HK-2 (cell line): ENCODE measurements at regions not wholly inside any gene's neighbourhood (a gene's known extent, or its start where the extent isn't known, plus 50 kb on each side); places are given as distances from the start of the nearest gene placed in this dataset.

Source experiments
- DNase-seq: peaks from one replicate; pipeline ENCODE4 v3.0.0-alpha.2; 2018; ENCODE audit not compliant: unreplicated experiment

DNA sequence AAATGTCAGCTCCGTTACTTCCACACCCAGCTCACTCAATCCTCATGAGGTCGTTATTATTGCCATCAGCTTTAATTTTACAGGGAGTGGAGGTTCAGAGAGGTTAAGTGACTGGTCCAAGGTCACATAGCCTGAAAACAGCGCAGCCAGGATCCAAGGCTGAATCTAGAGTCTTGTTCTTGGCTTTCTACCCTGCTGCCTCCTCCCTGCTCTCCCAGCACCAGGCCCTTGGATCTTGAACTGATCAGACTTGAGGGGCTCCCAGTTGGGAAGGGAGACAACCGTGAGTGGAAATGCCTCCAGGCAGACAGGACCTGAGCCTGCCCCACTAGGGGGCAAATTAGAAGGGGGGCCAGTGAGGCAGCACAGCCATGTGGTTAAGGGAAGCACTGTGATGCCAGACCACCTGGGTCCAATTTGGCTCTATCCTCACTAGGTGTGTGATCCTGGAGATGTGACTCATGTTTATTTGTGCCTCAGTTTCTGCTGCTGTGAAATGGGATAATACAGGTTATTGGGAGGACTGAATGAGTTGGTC lies 135.6 kb upstream of the PTPN1 start:
- no peak for DNase-seq

DNA sequence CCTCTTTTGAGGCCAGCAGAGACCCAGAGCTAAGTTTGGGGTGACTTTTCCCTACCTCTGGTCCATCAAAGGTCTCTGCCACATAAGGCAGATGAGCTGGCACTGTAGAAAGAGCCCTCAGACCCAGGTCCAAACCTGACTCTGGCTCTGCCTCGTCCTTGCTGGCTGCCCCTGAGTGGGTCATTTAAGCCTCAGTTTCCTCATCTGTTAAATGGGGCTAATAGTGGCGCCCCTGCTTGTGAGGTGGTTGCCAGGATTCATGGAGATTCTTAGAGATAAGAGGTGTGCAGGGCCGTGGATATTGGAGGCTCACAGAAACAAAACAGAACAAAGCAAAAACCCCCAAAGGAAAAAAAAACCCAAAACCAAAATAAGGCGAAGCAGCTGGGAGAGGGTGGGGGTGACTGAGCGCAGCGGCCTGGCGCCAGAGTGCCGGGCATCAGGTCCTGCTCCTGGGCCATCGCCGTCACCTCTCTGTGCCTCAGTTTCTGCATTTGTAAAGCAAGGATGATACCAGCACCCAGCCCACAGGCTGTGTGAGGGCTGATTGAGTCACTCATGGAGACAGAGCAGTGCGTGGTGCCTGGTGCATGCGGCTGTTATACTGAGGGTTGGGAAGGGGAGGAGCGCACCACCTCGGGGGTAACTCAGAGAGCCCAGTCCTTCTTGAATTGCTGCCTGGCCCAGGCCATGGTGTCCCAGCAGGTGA lies 133.8 kb upstream of the PTPN1 start:
- no peak for DNase-seq

DNA sequence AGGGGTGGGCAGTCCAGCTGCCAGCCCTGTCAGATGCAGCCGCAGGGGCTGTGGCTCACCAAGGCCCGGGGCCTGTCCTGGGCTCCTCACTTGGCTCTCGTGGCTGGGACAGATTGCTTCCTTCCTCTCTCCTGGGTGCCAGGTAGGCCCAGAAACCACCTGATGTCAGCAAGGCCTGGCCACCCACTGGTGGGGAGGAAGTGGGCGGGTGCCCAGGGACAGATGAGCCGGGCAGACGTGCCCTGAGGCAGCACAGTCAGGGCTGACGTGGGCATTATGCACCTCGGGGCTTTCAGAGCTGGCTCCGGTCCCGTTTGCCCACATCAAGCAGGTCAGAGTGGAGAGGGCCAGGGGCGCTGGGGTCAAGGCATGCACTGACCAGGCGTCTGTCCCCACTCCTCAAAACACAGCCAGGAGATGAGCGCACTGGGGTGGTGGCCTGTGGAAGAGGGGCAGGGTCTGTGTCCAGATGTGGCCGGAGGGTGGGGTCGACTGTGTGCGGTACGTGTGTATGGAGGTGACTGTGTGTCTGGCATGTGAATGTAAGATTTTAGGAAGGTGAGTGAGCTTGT lies 133.2 kb upstream of the PTPN1 start:
- DNase-seq = no peak

DNA sequence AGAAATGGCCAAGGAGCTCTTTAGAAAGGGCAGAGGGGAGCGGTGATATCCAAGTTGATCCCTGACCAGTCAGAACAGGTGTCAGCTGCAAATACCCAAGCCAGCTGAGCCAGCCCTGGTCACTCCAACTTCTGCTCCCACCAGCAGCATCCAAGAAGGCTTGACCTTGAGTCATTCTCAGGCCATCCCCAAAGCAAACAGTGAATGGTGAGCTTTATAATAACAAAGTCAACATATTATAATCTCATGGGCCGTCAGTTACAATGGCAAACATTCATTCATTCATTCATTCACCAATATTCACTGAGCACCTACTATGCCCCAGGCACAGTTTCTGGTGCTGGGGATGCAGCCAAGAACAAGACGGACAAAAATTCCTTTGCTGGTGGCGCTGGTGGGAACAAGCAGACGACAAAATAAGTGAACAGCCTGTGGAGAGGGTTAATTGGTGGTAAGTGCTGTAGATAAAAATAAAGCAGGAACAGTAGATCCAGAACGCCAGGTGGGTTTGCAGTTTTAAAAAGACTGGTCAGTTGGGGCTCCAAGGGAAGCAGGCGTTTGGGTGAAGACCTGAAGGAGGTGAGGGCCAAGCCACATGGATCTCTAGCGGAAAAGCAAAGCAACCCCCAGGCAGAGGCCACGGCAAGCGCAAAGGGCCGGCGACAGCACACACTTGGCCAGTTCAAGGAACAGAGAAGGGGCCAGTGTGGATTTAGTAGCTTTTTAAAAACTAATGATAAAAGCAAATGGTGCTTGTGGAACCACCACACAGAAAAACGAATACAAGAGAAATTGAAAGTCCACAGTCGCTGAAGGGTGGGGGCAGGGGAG lies 131.8 kb upstream of the PTPN1 start:
- DNase-seq = no peak

DNA sequence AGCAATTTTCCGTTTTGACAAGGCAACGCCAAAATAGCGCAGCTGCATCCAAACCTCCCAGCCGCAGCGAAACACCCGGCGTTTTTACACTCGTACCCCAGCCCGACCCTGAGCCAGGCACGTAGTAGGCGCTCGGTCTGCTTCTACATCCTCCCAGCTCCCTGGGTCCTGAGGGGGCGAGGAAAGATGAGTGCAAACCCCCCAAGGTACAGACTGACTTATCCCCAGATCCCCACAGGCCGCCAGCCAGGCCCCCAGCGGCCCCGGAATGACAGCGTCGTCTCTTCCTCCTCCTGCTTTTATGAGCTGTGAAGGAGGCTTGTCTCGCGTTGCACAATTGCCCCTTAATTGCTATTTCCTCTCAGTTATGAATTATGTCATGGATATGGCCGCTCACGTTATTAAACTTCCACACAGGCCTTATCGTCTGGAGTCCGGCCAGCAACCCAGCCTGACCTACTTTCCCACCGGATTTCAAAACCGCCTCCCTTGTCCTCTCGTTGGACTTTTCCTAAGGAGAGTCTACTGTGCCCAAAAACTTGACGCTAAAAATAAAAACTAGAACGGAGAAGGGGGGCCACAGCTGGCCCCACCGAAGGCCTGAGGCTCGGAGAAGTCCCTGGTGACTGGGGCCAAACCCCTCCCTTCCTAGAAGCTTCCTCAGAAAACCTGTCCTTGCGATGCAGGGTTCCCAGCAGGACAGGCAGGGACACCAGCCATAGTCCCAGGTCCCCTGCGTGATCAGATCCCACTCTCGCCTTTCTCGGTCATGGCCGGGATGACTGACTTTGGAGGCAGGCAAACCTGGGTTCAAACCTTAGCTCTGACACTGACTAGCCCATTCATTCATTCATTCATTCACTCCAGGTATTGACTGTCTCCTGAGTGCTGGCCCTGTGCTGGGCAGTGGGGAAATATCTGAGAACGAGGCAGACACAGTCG lies 130.9 kb upstream of the PTPN1 start:
- DNase-seq = no peak

DNA sequence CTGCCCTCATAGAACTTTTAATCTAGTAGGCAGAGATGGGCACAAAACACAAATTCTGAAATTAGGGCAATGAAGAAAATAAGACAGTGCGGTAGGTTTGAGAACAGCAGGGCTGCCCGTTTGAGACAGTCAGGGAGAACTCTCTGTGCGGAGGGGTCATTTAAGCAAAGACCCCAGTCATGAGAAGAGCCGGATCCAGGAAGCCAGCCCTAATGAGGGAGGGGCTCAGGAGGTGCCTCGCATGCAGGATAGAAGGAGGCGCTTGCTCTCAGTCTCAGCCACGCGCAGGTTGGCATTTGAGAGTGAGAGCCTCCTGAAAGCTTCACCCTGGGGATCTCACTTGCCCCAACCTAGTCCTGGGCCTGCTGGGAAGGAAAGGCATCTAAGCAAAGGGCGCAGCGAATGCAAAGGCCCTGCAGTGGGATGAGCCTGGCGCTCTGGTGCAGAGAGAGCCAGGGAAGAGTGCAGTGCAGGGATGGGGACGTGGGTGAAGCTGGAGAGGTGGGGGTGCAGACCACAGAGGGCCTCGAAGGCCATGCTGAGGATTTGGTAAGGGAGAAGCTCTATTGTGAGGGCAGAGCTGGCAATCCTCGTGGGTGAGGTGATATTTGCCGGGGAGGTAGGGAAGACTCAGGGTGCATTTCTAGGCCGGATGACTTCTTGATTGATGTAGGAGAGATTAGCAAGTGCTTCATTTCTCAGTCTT lies 130.0 kb upstream of the PTPN1 start:
- DNase-seq = no peak

DNA sequence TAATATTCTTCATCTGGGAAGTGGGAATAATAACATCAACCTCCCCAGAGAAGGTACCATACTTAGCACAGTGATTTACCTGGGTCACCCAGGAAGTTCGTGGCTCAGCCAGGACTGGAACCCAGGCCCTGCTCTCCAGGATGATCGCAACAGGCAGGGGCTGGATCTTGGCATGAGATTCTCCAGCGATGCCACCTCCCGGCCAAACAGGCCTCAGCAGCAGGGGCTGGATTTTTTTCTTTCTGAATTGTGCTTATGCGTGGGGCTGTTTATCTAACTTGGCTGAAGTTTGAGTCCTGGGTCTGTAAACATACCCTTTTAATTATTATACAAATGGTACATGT lies 129.5 kb upstream of the PTPN1 start:
- DNase-seq = no peak

DNA sequence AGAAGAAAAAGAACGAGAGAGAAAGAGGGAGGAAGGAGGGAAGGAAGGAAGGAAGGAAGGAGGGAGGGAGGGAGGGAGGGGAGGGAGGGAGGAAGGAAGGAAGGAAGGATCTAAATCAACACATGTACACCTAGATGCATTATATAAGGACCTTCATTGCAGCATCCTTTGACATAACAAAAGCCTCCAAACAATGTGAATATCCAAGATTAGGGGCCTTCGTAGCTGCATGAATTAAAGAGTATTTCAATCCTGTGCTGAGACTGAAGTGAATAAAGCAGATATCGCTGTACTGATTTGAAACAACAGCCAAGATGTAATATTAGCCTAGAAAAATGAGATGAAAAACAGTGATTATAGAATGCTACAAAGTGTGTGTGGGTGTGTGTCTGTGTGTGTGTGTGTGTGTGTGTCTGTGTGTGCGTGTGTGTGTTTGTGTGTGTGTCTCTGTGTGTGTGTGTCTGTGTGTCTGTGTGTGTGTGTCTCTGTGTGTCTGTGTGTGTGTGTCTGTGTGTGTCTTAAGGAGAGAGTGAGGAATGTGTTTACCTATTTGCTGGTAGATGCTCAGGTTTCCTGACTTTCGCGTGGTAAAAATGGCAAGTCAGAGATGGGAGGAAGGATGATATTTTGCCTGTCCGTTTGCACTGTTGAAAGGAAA lies 129.0 kb upstream of the PTPN1 start:
- no peak for DNase-seq

DNA sequence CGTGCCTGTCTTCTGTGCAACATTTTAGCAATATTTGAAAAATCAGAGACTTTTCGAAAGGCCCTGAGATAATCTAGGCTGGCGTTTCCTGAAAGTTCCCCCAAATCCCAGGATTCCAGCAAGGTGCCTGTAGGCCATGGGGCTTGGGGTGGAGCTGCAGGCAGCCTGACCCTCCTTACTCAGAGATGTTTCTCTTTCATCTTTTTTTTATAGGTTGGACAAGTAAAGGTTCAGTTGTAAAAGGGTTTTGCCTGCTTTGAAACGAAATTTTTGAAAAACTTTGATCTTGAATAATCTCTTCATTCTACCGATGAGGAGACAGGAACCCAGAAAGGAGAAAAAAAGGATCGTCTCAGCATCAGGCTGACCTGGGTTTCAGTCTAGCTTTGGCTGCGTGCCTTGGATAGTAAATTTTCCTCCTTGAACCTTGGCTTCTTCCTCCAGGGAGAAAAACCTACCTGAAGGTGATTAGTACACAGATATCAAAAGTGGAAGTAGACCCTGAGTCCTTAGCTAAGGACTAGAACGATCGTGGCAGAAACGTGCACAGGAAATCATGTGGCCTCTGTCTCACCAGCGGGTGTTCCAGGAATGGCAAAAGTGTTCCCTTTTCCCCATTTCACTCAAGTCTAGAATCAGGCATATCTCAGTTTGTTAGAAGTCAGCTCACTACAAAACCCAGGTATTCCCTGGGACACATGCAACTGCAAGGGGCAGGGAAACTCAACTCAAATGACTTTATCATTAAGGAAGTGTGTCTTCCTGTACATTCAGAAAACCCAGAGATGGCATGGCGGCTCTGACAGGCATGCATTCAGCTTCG lies 128.2 kb upstream of the PTPN1 start:
- DNase-seq = no peak

DNA sequence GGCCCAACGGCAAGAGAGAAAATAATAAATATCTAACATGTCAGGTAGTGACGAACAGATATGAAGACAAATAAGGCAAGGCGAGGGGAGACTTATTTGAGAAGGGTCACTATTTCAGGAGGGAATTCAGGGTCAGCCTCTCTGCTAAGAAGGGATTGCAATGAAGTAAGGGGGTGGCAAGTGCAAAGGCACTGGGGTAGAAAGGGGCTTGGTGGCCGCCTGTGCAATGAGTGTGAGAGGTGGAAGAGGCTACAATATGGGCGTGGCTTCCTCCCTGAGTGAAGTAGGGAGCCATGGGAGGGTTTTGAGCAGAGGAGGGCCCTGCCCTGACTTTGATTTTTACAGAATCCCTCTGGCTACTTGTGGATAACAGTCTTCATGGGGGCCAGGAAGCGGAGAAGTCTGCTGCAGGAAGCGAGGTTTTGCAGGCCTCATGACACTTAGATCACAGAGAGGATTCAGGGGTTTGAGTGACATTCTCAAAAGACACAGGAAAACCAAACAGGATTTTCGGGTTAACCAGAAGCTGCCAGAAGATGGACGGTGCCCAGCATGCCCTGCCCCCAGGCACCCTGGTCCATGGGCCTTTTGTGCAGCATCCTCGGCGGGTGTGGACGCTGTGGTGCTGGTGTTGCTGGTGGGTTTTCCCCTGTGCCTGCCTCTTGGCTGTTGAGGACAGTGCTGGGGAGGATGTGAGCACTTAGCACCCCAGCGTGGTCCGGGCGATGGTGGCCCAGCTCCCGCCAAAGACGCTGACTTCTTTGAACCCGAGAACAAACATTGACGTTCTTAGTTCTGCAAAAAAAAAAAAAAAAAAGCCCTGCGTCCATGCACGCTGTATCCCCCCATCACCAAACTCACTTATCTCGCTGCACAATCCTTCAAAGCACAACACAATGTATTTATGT lies 124.2 kb upstream of the PTPN1 start:
- no peak for DNase-seq

DNA sequence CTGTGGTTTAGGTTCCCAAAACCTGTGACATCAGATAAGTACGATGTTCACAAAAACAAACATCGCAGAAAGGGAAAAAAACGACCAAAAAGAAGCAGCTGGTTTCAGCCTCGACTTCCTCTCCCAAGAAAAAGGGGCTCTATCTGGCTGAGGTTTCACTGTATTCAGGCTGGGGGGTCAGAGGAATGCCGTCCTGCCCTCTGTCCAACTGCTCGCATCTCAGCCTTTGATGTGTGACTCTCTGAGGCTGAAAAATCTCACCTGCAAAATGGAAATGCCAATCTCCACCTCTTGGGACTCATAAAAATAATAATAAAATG lies 123.6 kb upstream of the PTPN1 start:
- no peak for DNase-seq

DNA sequence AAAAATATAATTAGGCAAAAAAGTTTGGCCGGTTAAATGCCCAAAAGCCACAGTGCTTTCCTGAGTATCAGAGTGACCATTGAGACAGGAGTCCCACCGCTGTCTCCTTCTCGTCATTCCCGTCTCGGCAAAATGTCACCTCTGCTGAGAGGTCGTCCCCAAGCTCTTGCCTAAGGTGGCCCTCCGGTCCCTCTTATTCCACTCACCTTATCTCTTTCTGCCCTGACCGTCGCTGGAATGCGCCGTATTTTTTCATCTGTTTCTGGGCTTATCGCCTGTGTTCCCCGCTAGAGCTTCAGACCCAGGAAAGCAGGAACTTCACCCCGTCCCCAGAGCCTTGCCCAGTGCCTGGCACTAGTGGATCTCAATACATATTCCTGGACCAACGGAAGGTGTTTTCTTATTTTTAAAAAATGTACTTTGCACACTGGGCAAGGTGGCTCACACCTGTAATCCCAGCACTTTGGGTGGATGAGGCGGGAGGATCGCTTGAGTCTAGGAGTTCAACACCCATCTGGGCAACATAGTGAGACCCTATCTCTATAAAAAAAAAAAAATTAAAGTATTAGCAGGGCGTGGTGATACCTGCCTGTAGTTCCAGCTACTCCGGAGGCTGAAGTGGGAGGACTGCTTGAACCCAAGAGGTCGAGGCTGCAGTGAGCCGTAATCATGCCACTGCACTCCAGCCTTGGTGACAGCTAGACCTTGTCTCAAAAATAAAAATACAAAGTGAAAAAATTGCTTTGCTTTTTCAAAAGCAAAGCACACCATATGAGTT lies 122.8 kb upstream of the PTPN1 start:
- no peak for DNase-seq

DNA sequence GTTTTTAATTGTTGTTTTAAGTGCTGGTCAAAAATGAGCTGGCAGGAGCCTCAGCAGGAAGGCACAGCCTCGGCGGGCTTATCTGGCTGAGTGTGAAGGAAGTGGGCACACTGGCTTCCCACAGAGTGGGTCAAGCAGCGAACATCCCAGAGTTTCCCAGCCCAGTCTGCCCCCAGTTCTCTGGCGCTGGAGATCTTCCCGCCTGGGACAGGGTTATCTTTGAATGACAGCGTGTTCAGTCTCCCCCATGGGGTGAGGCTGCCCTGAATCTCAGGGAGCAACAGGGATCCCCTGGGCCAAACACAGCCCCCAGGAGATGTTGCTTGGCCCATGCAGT lies 122.2 kb upstream of the PTPN1 start:
- DNase-seq = no peak

DNA sequence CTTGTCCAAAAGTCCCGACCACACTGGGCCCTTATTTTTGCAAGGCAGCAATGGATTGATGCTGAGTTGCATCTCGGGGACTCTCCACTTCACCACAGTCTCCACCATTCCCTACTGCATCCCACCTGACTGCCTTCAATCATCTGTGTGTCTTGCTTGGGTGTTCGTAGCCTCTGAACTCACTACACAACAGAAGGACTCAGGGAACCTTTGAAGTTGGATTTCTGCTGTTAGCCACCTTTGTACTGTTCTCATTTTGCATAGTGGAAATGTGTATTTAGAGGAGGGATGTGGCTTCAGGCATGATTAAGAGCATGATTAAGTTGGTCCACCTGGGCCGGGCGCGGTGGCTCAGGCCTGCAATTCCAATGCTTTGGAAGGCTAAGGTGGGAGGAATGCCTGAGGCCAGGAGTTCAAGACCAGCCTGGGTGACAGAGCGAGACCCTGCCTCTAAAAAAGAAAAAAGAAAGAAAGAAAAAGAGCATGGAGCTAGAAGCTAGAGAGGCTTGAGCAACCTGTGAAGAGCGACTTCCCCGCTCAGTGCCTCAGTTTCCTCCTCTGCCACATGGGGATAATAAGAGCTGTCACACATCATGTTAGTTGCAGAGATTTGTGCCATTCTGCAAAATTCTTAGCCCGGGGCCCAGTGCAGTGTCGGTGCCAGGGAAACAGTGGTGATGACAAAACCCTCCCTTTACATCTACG lies 121.3 kb upstream of the PTPN1 start:
- no peak for DNase-seq

DNA sequence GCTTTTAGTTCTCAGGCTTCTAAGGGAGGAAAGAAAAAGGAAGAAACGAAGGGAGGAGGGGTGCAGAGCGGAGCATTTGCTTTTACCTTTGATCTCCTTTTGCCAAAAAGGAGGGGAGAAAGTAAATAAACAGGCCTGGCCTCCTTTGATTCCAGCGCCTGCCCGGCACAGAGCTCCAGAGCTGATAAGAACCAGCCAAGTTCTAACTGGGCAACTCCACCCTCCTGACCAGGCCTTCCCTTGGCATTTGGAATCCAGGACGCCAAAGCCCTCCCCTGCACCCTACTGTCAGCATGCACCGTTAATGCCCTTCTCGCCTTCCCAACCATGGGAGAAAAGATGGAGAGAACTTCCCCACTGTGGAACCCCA lies 120.8 kb upstream of the PTPN1 start:
- DNase-seq = no peak

DNA sequence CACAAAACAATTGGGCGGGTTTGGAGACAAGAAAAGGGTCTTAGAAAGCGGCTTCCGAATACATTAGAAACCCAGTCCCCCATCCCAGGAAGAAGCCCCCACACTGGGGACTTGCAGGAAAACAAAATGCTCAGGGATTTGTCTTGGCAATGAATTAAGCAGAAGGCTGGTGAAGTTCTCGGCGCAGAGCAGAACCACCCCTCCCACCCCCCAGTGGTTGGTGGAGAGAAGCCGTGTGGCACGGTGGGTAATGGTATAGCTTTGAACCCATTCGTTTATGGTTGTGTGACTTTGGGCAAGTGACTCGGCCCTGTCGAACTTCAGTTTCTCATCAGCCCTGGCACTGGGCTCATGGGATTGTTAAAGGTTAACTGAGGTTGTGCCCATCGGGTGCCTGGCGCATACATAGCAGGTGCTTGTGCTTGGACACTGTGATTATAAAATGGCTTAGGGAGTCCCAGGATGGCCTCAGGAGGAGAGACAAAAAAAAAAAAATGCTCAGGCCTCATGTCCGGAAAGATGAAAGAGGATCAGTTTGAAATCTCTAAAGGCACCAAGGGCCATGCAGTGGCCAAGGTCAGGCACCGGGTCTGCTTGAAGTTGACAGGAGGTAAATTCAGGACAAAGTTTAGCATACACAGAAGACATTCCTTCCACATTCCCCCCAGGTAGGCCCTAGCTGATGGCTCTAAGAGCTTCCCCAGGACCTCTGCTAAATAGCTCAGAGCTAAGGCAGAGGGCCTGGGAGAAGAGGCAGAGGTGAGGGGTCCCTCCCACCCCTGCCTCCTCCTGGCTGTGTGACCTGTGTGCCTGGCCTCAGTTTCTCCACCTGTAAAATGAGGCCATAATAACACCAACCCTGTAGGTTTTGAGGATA lies 120.1 kb upstream of the PTPN1 start:
- no peak for DNase-seq
